ENCODE measurements at regions not wholly inside any gene's neighbourhood (a gene's known extent, or its start where the extent isn't known, plus 50 kb on each side); places are given as distances from the start of the nearest gene placed in this dataset.

DNA sequence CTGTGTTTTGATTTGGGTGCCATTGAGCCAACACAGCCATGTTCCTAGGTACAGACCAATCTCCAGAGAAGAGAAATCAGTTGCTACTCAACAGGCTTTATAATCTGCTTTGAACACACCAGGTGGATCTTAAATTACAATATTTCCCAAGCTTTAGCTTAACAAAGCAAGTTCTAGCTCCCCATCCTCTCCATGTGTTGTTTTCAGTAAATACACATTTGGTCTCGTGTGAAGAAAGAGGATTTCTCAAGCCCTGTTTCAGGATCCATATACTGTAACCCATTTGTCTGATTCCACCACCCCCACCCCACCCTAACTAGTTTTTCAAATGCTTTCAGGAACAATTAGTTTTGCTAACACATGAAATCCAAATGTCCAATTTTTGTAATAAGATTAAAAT is 109.6 kb upstream of the NIPBL start:
- H3K79me2 ChIP-seq (ENCODE audit: control insufficient read depth, low read length), result no peaks in the 10 kb centered on the region
- H4K20me1 ChIP-seq (ENCODE audit: control insufficient read depth, insufficient read depth, low read depth, low read length), result no peaks in the 10 kb centered on the region
- H3F3A ChIP-seq (ENCODE audit: control insufficient read depth, insufficient read depth), result no peaks in the 10 kb centered on the region
- H3K4me2 ChIP-seq (ENCODE audit: low read length), result no peak overlapping the region
- TF ChIP-seq EZH2phosphoT487 (IDR thresholded peaks at IDR 0.05; ENCODE audit: borderline replicate concordance, low read length), result no peak
- TF ChIP-seq, protein P1, sequence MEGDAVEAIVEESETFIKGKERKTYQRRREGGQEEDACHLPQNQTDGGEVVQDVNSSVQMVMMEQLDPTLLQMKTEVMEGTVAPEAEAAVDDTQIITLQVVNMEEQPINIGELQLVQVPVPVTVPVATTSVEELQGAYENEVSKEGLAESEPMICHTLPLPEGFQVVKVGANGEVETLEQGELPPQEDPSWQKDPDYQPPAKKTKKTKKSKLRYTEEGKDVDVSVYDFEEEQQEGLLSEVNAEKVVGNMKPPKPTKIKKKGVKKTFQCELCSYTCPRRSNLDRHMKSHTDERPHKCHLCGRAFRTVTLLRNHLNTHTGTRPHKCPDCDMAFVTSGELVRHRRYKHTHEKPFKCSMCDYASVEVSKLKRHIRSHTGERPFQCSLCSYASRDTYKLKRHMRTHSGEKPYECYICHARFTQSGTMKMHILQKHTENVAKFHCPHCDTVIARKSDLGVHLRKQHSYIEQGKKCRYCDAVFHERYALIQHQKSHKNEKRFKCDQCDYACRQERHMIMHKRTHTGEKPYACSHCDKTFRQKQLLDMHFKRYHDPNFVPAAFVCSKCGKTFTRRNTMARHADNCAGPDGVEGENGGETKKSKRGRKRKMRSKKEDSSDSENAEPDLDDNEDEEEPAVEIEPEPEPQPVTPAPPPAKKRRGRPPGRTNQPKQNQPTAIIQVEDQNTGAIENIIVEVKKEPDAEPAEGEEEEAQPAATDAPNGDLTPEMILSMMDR (IDR thresholded peaks at IDR 0.05; ENCODE audit: low read depth, low read length, poor library complexity, severe bottlenecking), result no peak
- H3K9me3 ChIP-seq (ENCODE audit: control insufficient read depth, insufficient read depth, low read length), result no peaks in the 10 kb centered on the region
- H3K27ac ChIP-seq (ENCODE audit: low read depth, low read length), result no peak overlapping the region
- peaks cover 3% of the 10 kb centered on the region; the same call in 1 of the 2 replicates for H3K27me3 ChIP-seq (ENCODE audit: control insufficient read depth, low read length)
- no peaks in the 10 kb centered on the region for H3K36me3 ChIP-seq (ENCODE audit: control insufficient read depth, low read length)
- H3K9me2 ChIP-seq (replicated peaks; ENCODE audit: control insufficient read depth, low read length), result no peaks in the 10 kb centered on the region
- H3K4me1 ChIP-seq (ENCODE audit: control insufficient read depth, low read length), result no peaks in the 10 kb centered on the region
- no peak overlapping the region for H3K4me3 ChIP-seq (ENCODE audit: low read length)

GRCh38 chr5:36768450-36768849 is 108.1 kb upstream of the NIPBL start:
- Histone ChIP-seq H3K4me1 (ENCODE audit: control insufficient read depth, low read length) (no peaks in the 10 kb centered on the region), H3K27me3 (ENCODE audit: control insufficient read depth, low read length) (0 out of 2 replicates have a peak, but pooled peaks cover 3% of the 10 kb centered on the region), H3K27ac (ENCODE audit: low read depth, low read length) (no peak overlapping the region), H3K4me2 (ENCODE audit: low read length) (no peak overlapping the region), H3K9me2 (replicated peaks; ENCODE audit: control insufficient read depth, low read length) (no peaks in the 10 kb centered on the region), H3F3A (ENCODE audit: control insufficient read depth, insufficient read depth) (no peaks in the 10 kb centered on the region), H3K36me3 (ENCODE audit: control insufficient read depth, low read length) (no peaks in the 10 kb centered on the region), H3K79me2 (ENCODE audit: control insufficient read depth, low read length) (no peaks in the 10 kb centered on the region), H3K9me3 (ENCODE audit: control insufficient read depth, insufficient read depth, low read length) (no peaks in the 10 kb centered on the region), H4K20me1 (ENCODE audit: control insufficient read depth, insufficient read depth, low read depth, low read length) (no peaks in the 10 kb centered on the region), H3K4me3 (ENCODE audit: low read length) (no peak overlapping the region)
- TF ChIP-seq EZH2phosphoT487 (IDR thresholded peaks at IDR 0.05; ENCODE audit: borderline replicate concordance, low read length), result no peak
- TF ChIP-seq, protein P1 (IDR thresholded peaks at IDR 0.05; ENCODE audit: low read depth, low read length, poor library complexity, severe bottlenecking), result no peak

DNA sequence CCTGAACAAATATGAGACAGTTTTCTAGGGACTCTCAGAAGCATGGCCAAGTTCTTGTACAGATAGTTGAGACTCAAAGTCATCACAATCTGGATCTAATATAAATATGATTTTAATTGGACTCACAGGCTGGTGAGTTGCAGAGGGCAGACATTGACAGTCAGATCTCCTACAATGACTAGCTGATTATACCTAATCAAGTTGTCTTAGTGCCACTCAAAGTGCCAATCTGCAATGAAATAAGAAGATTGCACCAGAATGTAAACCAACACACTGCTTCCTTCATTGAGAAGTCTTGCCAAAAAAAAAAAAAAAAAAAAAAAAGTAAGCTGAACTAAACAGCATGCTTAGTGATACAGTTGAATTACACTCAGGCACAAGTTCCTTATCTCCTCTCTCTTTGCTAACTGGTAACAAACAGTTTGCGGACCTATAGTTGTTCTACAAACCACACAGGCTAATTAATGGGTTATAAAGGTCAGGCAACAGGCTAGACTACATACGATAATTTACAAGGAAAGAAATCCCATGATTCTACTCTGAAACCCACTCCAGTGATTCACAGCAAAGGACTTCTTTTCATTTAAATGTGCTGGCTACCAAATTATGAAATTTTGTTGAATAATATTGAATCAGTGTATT is 107.3 kb upstream of the NIPBL start:
- Histone ChIP-seq H3K4me3 (ENCODE audit: low read length) (no peak overlapping the region), H3K9me2 (replicated peaks; ENCODE audit: control insufficient read depth, low read length) (no peaks in the 10 kb centered on the region), H4K20me1 (ENCODE audit: control insufficient read depth, insufficient read depth, low read depth, low read length) (no peaks in the 10 kb centered on the region), H3K79me2 (ENCODE audit: control insufficient read depth, low read length) (no peaks in the 10 kb centered on the region), H3K4me2 (ENCODE audit: low read length) (no peak overlapping the region), H3K27me3 (ENCODE audit: control insufficient read depth, low read length) (0 out of 2 replicates have a peak, but pooled peaks cover 3% of the 10 kb centered on the region), H3K9me3 (ENCODE audit: control insufficient read depth, insufficient read depth, low read length) (no peaks in the 10 kb centered on the region), H3F3A (ENCODE audit: control insufficient read depth, insufficient read depth) (no peaks in the 10 kb centered on the region), H3K4me1 (ENCODE audit: control insufficient read depth, low read length) (no peaks in the 10 kb centered on the region), H3K36me3 (ENCODE audit: control insufficient read depth, low read length) (no peaks in the 10 kb centered on the region), H3K27ac (ENCODE audit: low read depth, low read length) (no peak overlapping the region)
- TF ChIP-seq, protein P1 (IDR thresholded peaks at IDR 0.05; ENCODE audit: low read depth, low read length, poor library complexity, severe bottlenecking), result no peak
- TF ChIP-seq EZH2phosphoT487 (IDR thresholded peaks at IDR 0.05; ENCODE audit: borderline replicate concordance, low read length), result no peak
